GM13976 (cell line): ENCODE measurements at regions not wholly inside any gene's neighbourhood (a gene's known extent, or its start where the extent isn't known, plus 50 kb on each side); places are given as distances from the start of the nearest gene placed in this dataset.

Experiments used
- DNase-seq: peaks from one replicate; pipeline ENCODE4 v3.0.0; 2012; ENCODE audit warnings: low spot score
- CTCF ChIP-seq: IDR thresholded peaks from 2 replicates; pipeline ENCODE4 v1.5.1; 2012; ENCODE audit warnings: borderline replicate concordance, mild to moderate bottlenecking; ENCODE audit not compliant: insufficient read depth; ENCODE audit errors: extremely low read depth, missing control alignments, control extremely low read depth
- in situ Hi-C: fragments of 300-500 bp; cut with MboI; formaldehyde crosslinking; loops from one replicate; pipeline ENCODE4 v1.12.0; 2022; ENCODE audit warnings: low sequenced_read_pairs, mixed read lengths, inconsistent platforms; ENCODE audit not compliant: unreplicated experiment

- TF ChIP-seq CTCF = no peak
- in situ Hi-C loops = no loop called here
- no peak for DNase-seq
Observed at GRCh38 chr2:8570637-8571036, 111.2 kb upstream of the ID2 start.

GRCh38 chr2:8571301-8571791, 110.5 kb upstream of the ID2 start:
- no peak for DNase-seq
- in situ Hi-C loops = no loop called here
- TF ChIP-seq CTCF = no peak

GRCh38 chr2:8571792-8572499, 109.9 kb upstream of the ID2 start:
- no peak for DNase-seq
- no peak for TF ChIP-seq CTCF
- in situ Hi-C loops = no loop called here

- no peak for TF ChIP-seq CTCF
- in situ Hi-C loops = no loop called here
- no peak for DNase-seq
Observed at GRCh38 chr2:8572712-8573233, 109.1 kb upstream of the ID2 start.

- no peak for TF ChIP-seq CTCF
- in situ Hi-C loops = no loop called here
- no peak for DNase-seq
Observed at GRCh38 chr2:8573234-8573941, 108.5 kb upstream of the ID2 start.

GRCh38 chr2:8573942-8574195, 108.0 kb upstream of the ID2 start:
- in situ Hi-C loops = no loop called here
- no peak for DNase-seq
- no peak for TF ChIP-seq CTCF
